ENCODE measurements at regions not wholly inside any gene's neighbourhood (a gene's known extent, or its start where the extent isn't known, plus 50 kb on each side); places are given as distances from the start of the nearest gene placed in this dataset.

DNA sequence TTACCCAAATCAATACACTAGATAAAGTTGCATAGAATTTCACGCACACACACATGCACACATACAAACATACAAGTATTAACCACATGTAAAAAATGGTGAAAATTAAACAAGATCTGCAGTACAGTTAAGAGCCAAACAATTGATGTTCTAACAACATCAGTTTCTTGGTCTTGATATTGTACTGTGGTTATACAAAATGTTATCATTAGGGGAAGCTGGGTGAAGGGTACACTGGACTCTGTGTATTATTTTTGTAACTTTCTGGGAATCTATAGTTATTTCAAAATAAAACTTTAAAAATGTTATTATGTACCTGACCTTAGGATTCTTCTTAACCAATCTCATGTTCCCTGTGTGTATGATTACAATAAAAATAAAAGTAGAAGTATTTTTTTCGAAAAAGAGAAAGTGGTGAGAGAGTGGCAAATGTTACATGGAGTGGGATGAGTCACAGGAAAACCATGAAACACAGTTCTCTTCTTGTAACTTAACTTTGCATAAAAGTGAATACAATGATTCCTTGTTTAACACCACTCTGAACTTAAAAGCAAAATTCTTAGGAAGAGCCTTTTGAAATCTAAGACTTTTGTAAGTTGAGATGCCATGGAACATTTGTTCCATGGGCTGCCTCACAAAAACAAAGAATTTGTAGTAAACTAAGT, 101.6 kb upstream of the RUNX1 start:
- DNase-seq: peak; percentile 60

DNA sequence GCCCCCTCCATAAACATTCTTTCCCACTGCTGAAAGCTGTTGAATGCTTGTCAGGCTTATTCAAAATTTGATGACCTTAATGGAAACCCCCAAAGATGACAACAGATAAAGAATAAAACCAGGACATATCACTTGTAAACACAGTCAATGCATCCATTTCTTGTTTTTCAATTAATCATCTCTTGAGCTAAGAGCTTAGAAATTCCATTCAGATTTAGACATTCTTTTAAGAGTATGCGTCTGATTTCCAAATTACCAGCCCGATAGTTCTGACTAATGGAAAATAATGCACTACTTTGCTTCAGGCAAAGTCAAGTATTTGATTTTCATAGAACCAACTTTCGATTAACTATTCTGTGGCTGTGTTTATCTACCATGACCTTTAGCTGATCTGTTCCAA, 100.6 kb upstream of the RUNX1 start:
- DNase-seq: peak; percentile 55

- no peak for DNase-seq
These were observed 98.3 kb upstream of the RUNX1 start for GRCh38 chr21:35147439-35147838.

GRCh38 chr21:35145626-35146233, 96.6 kb upstream of the RUNX1 start:
- no peak for DNase-seq

DNA sequence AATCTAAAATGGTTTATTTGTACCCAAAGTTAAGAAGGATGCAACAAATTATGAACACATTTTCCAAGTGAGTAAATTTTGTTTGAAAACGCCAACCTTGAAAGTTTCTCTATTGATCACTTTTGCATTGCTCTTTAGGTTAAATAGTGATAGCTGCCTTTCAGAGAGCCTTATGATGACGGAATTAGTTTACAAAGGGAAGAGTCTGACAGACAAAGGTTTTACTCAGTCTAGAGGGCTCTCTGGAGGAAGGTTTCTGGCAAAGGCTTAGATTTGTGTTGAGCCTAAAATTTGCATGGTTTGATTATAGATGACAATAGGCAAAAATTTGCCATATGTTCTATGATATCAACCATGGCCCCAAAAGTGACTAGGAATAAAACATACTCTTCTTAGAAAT, 95.9 kb upstream of the RUNX1 start:
- DNase-seq: no peak

DNA sequence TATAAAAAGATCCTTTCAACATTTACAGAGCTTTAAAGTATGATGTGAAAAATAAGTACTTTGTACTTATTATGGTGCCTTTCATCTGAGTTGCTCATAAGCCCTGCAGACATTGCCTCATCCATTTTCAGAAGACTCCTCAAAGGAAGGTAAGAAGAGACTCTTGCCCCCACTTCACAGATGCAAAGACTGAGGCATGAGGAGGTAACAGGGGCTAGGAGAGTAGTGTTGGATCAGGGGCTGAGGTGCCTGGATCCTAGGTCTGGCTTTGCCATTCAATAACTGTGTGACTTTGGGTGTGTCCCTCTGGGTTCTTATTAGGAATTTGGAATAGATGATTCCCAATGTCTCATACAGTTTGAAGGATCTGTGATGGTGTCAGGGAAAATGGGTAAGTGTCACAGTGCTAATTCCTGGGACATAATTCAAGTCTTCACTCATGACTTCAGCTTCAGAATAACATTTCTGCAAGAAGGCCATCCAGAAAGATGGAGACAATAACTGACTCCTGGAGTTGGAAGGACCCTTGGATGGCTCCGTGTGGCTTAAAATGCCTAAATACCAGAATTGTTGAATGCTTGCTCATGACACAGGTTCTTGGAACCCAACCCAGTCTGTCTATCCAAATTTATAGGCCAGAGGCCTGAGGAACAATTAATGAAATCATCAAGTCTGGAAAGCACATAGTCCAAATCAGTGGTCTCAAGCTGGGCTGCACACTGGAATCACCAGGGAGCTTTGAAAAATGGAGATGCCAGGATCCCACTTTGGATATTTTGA, 93.1 kb upstream of the RUNX1 start:
- DNase-seq: peak; percentile 22

- no peak for DNase-seq
These were observed 90.2 kb upstream of the RUNX1 start for GRCh38 chr21:35139382-35139715.

DNA sequence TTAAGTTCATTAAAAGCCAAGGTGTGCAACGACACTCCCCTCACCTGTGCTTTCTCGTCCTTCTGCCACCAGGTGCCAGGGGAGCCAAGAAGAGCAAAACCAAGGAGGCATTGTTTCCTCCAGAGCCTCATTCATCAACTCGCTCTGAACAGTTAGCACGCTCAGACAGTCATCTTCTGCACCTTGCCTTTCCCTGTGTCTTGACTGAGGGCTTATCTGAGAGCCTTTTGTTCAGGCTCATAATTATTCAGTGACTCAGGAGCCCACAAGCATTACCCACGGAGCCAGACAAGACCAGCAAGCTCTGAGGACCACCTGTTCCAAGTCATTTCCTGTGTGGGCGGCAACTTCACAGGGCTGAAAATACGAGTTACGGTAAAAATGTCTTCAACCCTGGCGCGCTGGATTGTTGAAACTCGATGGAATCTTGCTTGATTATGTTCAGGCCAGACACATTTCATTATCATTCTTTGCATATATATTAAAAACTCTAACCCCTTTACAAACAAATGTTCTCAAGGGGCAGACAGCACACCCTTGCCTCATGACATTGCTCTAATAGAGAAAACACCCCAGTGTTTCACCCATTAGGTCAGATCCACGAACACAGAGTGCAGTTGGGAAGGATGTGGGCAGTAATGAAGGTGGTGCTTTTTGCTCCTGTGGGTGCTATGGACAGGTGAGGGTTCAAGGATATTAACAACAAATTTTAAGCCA, 89.7 kb upstream of the RUNX1 start:
- DNase-seq: peak; percentile 49

DNA sequence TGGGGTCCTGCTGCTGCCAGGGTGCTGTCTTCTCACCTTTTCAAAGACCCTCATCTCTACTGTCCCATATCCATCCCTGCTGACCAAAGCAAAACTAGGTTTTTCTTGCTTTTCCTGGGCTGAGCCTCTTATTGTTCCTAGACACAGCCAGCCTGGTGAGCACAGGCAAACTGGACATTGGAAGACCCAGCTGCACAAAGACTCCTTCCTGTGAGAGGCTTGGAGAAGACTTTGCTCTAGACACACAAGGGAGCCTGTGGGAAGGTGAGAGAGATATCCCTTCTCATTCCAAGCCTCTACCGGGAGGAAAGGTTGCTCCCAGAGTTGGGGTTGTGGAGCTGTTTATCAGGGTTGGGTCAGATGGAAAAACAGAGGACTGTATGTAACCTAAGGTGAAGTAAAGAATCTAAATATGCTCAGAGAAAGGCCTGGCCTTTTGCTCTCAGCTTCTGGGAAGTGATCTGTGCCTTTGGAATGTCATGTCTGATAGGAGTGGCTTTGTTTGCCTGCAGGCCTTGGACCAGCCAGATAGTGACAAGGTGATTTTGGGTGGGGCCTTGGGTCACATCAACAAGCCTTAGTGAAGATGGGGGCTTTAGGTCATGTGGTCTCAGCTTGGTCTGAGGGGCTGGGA, 87.6 kb upstream of the RUNX1 start:
- DNase-seq: peak; percentile 54

- peak; percentile 34 for DNase-seq
These were observed 87.0 kb upstream of the RUNX1 start for GRCh38 chr21:35136106-35136505.

DNA sequence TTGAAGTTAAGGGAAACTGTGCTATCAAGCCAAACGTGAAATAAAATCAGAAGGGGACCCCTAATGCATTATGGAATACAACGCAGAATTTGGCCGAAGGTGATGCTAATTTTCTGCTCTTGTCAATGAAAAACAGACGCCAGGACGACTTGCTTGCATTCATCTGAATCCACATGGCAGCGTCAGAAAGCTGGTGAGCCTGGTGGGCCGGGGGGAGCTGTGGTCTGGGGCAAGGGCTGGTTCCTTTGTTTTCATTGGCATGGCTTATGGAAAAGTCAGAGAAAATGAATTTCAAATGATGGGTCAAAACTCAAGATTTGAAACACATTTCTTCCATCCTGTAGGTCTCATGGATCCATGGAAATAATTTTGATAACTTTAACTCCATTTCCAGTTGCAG, 86.4 kb upstream of the RUNX1 start:
- DNase-seq: peak; percentile 65

DNA sequence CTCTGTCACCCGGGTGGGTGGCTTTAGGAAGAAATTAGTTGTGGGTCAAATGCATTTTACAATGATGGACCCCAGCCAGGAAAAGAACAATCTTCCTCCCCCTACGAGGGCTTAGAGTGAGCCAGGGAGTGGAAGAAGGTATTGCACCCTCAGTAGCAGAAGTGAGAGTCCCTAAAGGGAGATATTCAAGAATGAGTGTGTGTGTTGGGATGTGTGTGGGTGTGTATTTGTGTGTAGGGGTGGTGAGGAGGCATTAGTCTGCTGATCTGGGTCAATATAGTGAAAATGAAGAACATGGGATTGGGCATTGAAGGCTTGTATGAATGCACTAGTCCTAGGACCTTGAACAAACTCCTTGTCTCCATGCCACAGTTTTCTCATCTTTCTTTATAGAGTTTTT, 85.2 kb upstream of the RUNX1 start:
- no peak for DNase-seq

GRCh38 chr21:35128536-35128935, 79.4 kb upstream of the RUNX1 start:
- DNase-seq: no peak

GRCh38 chr21:35127851-35128250, 78.7 kb upstream of the RUNX1 start:
- DNase-seq: peak; percentile 40

DNA sequence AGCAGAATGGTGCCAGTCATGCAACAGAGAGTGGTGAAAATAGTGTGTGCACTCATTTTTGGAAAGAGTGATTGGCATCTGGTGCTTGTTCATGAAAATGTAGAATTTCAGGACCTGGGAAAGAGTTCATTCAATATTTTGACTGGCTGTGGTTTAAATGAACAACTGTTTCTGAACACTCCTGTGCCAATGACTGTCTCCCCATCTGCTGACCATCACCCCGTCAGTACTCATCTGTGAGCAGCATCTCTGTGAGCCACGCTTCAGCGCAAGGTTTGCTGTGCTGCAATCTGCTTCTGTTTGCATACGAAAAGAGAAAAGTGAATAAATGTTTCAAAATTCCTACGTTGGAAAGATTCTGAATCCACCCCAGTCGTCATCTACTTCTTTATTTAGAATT, 77.9 kb upstream of the RUNX1 start:
- no peak for DNase-seq

- DNase-seq: no peak
These were observed 71.6 kb upstream of the RUNX1 start for GRCh38 chr21:35120631-35121180.

- no peak for DNase-seq
These were observed 70.5 kb upstream of the RUNX1 start for GRCh38 chr21:35119501-35120047.

DNA sequence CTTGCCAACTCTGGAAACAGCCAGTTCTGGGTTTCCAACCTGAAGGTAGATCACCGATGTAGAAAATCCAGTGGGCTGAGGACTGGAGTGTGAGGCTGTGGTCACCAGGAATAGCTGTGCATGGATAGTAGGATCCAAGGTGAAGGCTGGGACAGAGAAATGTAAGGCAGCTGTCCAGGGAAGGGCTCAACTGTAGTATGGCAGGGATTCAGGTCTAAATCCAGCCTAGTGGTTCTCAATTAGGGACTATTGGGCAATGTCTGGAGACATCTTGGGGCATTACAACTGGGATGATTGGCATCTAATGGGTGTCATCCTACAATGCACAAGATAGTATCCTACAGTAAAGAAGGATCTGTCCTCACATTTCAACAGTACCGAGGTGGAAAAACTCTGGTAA, 67.7 kb upstream of the RUNX1 start:
- no peak for DNase-seq

DNA sequence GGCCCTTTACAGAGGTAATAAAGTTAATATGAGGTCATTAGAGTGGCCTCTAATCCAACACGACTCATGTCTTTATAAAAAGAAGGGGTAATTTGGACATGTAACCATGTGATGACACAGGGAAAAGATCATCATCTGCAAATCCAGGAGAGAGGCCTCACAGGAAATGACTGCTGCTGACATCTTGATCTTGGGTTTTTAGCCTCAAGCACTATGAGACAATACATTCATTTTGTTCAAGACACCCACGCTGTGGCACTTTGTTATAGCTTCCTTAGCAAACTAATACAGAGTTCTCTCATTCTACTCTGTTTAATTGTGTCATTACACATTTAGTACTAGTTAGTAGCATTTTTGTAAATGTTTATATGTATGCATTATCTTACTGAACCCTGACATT, 64.0 kb upstream of the RUNX1 start:
- no peak for DNase-seq

DNA sequence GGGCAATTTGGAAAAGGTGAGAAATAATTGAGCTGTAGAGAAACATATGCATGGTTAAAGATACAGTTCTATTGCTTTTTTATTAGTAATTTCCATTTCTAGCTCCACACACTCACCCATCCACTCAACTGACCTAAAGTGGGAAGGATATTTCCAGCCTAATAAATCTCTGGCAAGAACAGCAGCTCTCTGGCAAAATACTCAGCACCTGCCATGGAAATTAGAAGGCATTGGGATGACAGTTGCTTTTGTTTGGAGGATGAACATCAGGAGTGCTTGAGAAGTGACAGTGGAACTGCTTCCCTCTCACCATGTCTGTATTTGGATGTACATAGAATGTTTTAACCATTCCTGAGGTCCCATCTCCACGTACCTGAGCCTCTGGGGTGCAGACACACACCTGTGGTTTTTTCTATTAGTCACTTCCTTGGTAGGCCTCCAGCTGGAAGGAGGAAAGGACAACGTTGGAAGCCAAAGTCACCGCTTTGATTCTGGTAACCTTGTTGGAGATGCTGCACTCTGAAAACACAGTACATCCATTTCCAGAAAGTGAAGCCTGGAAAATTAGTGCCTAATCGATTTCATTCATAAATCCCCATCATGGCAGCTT, 62.3 kb upstream of the RUNX1 start:
- DNase-seq: no peak

DNA sequence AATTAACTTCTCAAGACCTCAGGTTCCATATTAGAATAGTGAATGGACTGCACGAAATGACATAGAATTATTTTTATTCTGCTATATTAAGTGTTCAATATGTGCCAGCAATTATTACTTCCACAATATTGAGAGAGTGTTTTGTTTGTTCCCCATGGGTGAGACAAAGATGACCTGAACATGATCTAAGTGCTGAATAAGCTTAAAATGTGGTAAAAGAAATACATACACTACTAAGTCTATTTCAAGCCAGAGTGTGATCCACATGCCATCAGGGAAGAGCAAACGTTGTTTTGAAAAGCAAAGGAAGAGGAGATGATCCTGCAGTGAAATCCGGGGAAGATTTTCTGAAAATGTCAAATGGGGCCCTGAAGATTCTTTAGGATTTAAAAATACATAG, 59.8 kb upstream of the RUNX1 start:
- no peak for DNase-seq

DNA sequence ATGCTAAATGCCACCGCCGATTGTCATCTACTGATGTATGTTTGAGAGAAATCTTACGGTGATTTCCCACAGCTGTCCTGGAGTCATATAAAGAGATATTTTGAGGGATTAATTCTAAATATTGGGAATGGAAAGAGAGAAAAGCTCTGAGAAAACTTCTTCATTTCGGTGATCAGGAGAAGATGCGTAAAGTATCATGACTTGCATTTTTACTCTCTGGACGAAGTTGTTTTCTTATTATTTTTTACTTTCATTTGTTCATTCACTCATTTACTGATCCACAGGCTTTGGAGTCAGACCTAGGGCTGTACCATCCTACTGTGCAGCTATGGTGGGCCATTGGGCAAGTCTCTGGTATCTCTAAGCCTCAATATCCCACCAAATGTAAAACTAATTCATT, 58.4 kb upstream of the RUNX1 start:
- no peak for DNase-seq

All from fibroblast of skin of scalp (primary cell).